SK-N-SH (cell line): ENCODE measurements at regions not wholly inside any gene's neighbourhood (a gene's known extent, or its start where the extent isn't known, plus 50 kb on each side); places are given as distances from the start of the nearest gene placed in this dataset.

Source experiments
- CTCF ChIA-PET: fragments of 300-600, 350-600 bp; formaldehyde crosslinking; extraction: SDS; loops from one replicate; lab custom pipeline; 2021; lab: Yijun Ruan, JAX
- POLR2A ChIA-PET: fragments of 350-600 bp; sonication (Branson Sonifier 250); formaldehyde crosslinking; extraction: SDS; loops from one replicate; lab custom pipeline; 2020; ENCODE audit warnings: antibody characterized with exemption, inconsistent platforms; lab: Yijun Ruan, JAX
- DNase-seq: peaks from one replicate; pipeline ENCODE4 v3.0.0; 2012
- H2AFZ ChIP-seq: fragments of 200-600 bp; sonication (generic); 2 replicates; pipeline ENCODE4 v1.8.1; 2016; ENCODE audit warnings: antibody characterized with exemption, mild to moderate bottlenecking, low read depth
- H3F3A ChIP-seq: fragments of 200-600 bp; sonication (generic); replicated peaks from 2 replicates; pipeline ENCODE3; 2016; ENCODE audit warnings: antibody characterized with exemption, mild to moderate bottlenecking; ENCODE audit not compliant: insufficient read depth
- H3K27ac ChIP-seq, 2 experiments: fragments of 200-500 bp in 1 of 2; fragments of 200-600 bp in 1 of 2; sonication (Bioruptor generic) in 1 of 2; sonication (generic), shearing (Covaris generic) in 1 of 2; 2 replicates each; pipeline versions ENCODE4 v1.5.1 to v1.6.1; 2014 to 2016; ENCODE audit warnings: low read depth in 2 of 2, inconsistent platforms in 1 of 2, low read length in 1 of 2, mild to moderate bottlenecking in 1 of 2, mixed read lengths in 1 of 2
- H3K27me3 ChIP-seq: fragments of 200-600 bp; sonication (generic), shearing (Covaris generic); 2 replicates; pipeline ENCODE4 v1.6.1; 2016; ENCODE audit warnings: mixed run types; ENCODE audit not compliant: insufficient read depth
- H3K36me3 ChIP-seq, 2 experiments: fragments of 200-500 bp in 1 of 2; fragments of 200-600 bp in 1 of 2; sonication (Bioruptor generic) in 1 of 2; sonication (generic) in 1 of 2; replicated peaks in 1 of 2; 2 replicates each; pipeline versions ENCODE3 to v1.5.1; 2014 to 2016; ENCODE audit warnings: low read length in 1 of 2, mild to moderate bottlenecking in 1 of 2; ENCODE audit not compliant: insufficient read depth in 2 of 2, control insufficient read depth in 1 of 2
- H3K4me1 ChIP-seq, 2 experiments: fragments of 200-500 bp in 1 of 2; fragments of 200-600 bp in 1 of 2; sonication (Bioruptor generic) in 1 of 2; sonication (generic), shearing (Covaris generic) in 1 of 2; 2 replicates each; pipeline versions ENCODE4 v1.5.1 to v1.6.1; 2014 to 2016; ENCODE audit warnings: low read depth in 1 of 2, low read length in 1 of 2, mixed run types in 1 of 2; ENCODE audit not compliant: insufficient read depth in 2 of 2, control insufficient read depth in 1 of 2
- H3K4me2 ChIP-seq: fragments of 200-600 bp; sonication (generic), shearing (Covaris generic); 2 replicates; pipeline ENCODE4 v1.6.1; 2017; ENCODE audit warnings: mixed run types
- H3K4me3 ChIP-seq, 2 experiments: fragments of 200-500 bp in 1 of 2; fragments of 200-600 bp in 1 of 2; sonication (Bioruptor generic) in 1 of 2; sonication (generic), shearing (Covaris generic) in 1 of 2; 2 replicates each; pipeline versions ENCODE4 v1.5.1 to v1.8.1; 2014 to 2016; ENCODE audit warnings: low read depth in 2 of 2, inconsistent platforms in 1 of 2, low read length in 1 of 2, mild to moderate bottlenecking in 1 of 2, mixed read lengths in 1 of 2, moderate library complexity in 1 of 2
- H3K79me2 ChIP-seq: fragments of 200-600 bp; sonication (generic); 2 replicates; pipeline ENCODE4 v1.8.1; 2017; ENCODE audit warnings: mild to moderate bottlenecking; ENCODE audit not compliant: insufficient read depth
- H3K9ac ChIP-seq: fragments of 200-600 bp; sonication (generic); 2 replicates; pipeline ENCODE4 v1.6.1; 2017; ENCODE audit warnings: mixed run types
- H3K9me2 ChIP-seq: fragments of 200-600 bp; sonication (generic); 2 replicates; pipeline ENCODE4 v1.6.1; 2017; ENCODE audit warnings: mixed run types
- H3K9me3 ChIP-seq: fragments of 200-600 bp; sonication (generic); 2 replicates; pipeline ENCODE4 v1.6.1; 2017; ENCODE audit warnings: mixed run types, mild to moderate bottlenecking, moderate library complexity
- H4K20me1 ChIP-seq: fragments of 200-600 bp; sonication (generic); 2 replicates; pipeline ENCODE4 v1.6.1; 2017; ENCODE audit warnings: mild to moderate bottlenecking, mixed run types; ENCODE audit not compliant: insufficient read depth
- FOXM1 ChIP-seq: IDR thresholded peaks from 2 replicates; pipeline ENCODE4 v1.4.0; 2012; ENCODE audit warnings: low read depth, mild to moderate bottlenecking
- GABPA ChIP-seq: IDR thresholded peaks from 2 replicates; pipeline ENCODE4 v1.4.0; 2012; ENCODE audit warnings: low read depth, mild to moderate bottlenecking
- GATA2 ChIP-seq: sonication (generic); formaldehyde crosslinking; IDR thresholded peaks from 2 replicates; pipeline ENCODE4 v1.5.0; 2020; ENCODE audit warnings: mild to moderate bottlenecking, missing genetic modification reagents
- MEF2A ChIP-seq: IDR thresholded peaks from 2 replicates; pipeline ENCODE4 v1.4.0; 2012; ENCODE audit warnings: low read depth, borderline replicate concordance
- NFIC ChIP-seq: IDR thresholded peaks from 2 replicates; pipeline ENCODE4 v1.4.0; 2012; ENCODE audit warnings: borderline replicate concordance
- PBX3 ChIP-seq: IDR thresholded peaks from 2 replicates; pipeline ENCODE4; 2012
- RCOR1 ChIP-seq: fragments of 150-350 bp; IDR thresholded peaks from 2 replicates; pipeline ENCODE4 v1.6.1; 2017; ENCODE audit warnings: antibody characterized with exemption, low read length
- REST ChIP-seq: IDR thresholded peaks from 2 replicates; pipeline ENCODE4 v1.6.1; 2012; ENCODE audit warnings: mild to moderate bottlenecking, low read depth, low read length, moderate library complexity
- SIN3A ChIP-seq: IDR thresholded peaks from 2 replicates; pipeline ENCODE4 v1.6.1; 2012; ENCODE audit warnings: low read depth, mild to moderate bottlenecking, low read length, moderate library complexity, borderline replicate concordance
- SMC3 ChIP-seq: IDR thresholded peaks from 2 replicates; pipeline ENCODE4 v1.6.1; 2012; ENCODE audit warnings: low read depth, low read length, improper control_type of control experiment
- TAF1 ChIP-seq: IDR thresholded peaks from 2 replicates; pipeline ENCODE4 v1.6.1; 2012; ENCODE audit warnings: low read depth, mild to moderate bottlenecking, low read length, moderate library complexity, borderline replicate concordance
- YY1 ChIP-seq: IDR thresholded peaks from 2 replicates; pipeline ENCODE4 v1.4.0; 2012; ENCODE audit warnings: low read depth, mild to moderate bottlenecking
- WGBS: methylation state at CpG from one replicate; pipeline ENCODE4 v1.1.6; 2017; ENCODE audit warnings: low lambda C conversion rate; 5-methylcytosine and 5-hydroxymethylcytosine counted together

GRCh38 chr21:31501926-31502325 is 157.6 kb upstream of the SOD1 start:
- Histone ChIP-seq H3K4me2 (no peak overlapping the region), H3K27ac (no peak overlapping the region), H3K36me3 (no peaks in the 10 kb centered on the region), H2AFZ (no peak overlapping the region), H3K9me2 (no peaks in the 10 kb centered on the region), H3K9me3 (no peaks in the 10 kb centered on the region), H3K9ac (no peak overlapping the region), H3K4me3 (no peak overlapping the region), H4K20me1 (no peaks in the 10 kb centered on the region), H3F3A (no peaks in the 10 kb centered on the region), H3K79me2 (no peaks in the 10 kb centered on the region), H3K27me3 (no peaks in the 10 kb centered on the region), H3K4me1 (peaks cover 0 to 6% of the 10 kb centered on the region in 2 experiments; a peak in 1 of 4 replicates)
- TF ChIP-seq GATA2 = no peak
- no peak for TF ChIP-seq TAF1
- TF ChIP-seq SMC3 = no peak
- TF ChIP-seq PBX3 = no peak
- TF ChIP-seq FOXM1 = no peak
- TF ChIP-seq YY1 = no peak
- TF ChIP-seq RCOR1 = no peak
- no peak for TF ChIP-seq SIN3A
- no peak for TF ChIP-seq MEF2A
- TF ChIP-seq GABPA = no peak
- POLR2A ChIA-PET = no interaction called here
- DNase-seq = no peak
- CTCF ChIA-PET = interaction anchor here (1.1 to 1.7 kb wide), 3 partner anchors 12 to 79 kb away, joined by 3 to 5 read pairs (median 3); no protein-coding TSS in a partner anchor
- WGBS = 86% methylated on average over 5 of the region's 5 CpGs

GRCh38 chr21:31500982-31501381 is 156.9 kb upstream of the TIAM1 start:
- no peaks in the 10 kb centered on the region for H3F3A ChIP-seq
- H2AFZ ChIP-seq = no peak overlapping the region
- WGBS = 58% methylated on average over 7 of the region's 7 CpGs
- no peak overlapping the region for H3K4me2 ChIP-seq
- no peaks in the 10 kb centered on the region for H3K9me2 ChIP-seq
- POLR2A ChIA-PET = no interaction called here
- CTCF ChIA-PET = interaction anchor here (1.7 kb wide), 1 partner anchor 80 kb away, joined by 5 read pairs; no protein-coding TSS in a partner anchor
- H3K36me3 ChIP-seq = no peaks in the 10 kb centered on the region
- H3K27ac ChIP-seq = no peak overlapping the region
- no peaks in the 10 kb centered on the region for H3K9me3 ChIP-seq
- H3K4me3 ChIP-seq = no peak overlapping the region
- H4K20me1 ChIP-seq = no peaks in the 10 kb centered on the region
- H3K4me1 ChIP-seq = peaks cover 0 to 6% of the 10 kb centered on the region in 2 experiments; a peak in 1 of 4 replicates
- no peaks in the 10 kb centered on the region for H3K27me3 ChIP-seq
- no peaks in the 10 kb centered on the region for H3K79me2 ChIP-seq
- H3K9ac ChIP-seq = no peak overlapping the region
- TF ChIP-seq SIN3A (no peak), GABPA (no peak), YY1 (no peak), PBX3 (no peak), REST (no peak), RCOR1 (no peak), NFIC (no peak)
- no peak for DNase-seq
